OCI-LY1 (cell line): ENCODE measurements at regions not wholly inside any gene's neighbourhood (a gene's known extent, or its start where the extent isn't known, plus 50 kb on each side); places are given as distances from the start of the nearest gene placed in this dataset.

Experiments used
- H2AFZ ChIP-seq: fragments of 200-600 bp; sonication (generic), shearing (Covaris generic); 2 replicates; pipeline ENCODE4 v1.6.0; 2014; ENCODE audit warnings: antibody characterized with exemption, mild to moderate bottlenecking, low read length
- H3F3A ChIP-seq: fragments of 200-600 bp; sonication (generic), shearing (Covaris generic); 2 replicates; pipeline ENCODE4 v1.6.0; 2014; ENCODE audit warnings: mild to moderate bottlenecking, antibody characterized with exemption, low read length, moderate library complexity; ENCODE audit not compliant: insufficient read depth
- H3K27ac ChIP-seq: fragments of 200-600 bp; sonication (generic); 2 replicates; pipeline ENCODE4 v1.5.1; 2014; ENCODE audit warnings: low read length, mixed run types, mild to moderate bottlenecking, low read depth; ENCODE audit not compliant: poor library complexity, severe bottlenecking
- H3K27me3 ChIP-seq: fragments of 200-600 bp; sonication (generic); 2 replicates; pipeline ENCODE4 v1.6.0; 2014; ENCODE audit warnings: antibody characterized with exemption, mild to moderate bottlenecking, low read length, moderate library complexity; ENCODE audit not compliant: insufficient read depth
- H3K36me3 ChIP-seq: fragments of 200-600 bp; sonication (generic); 2 replicates; pipeline ENCODE4 v1.6.1; 2014; ENCODE audit warnings: mild to moderate bottlenecking, antibody characterized with exemption, low read length, moderate library complexity, mixed read lengths; ENCODE audit not compliant: insufficient read depth
- H3K4me1 ChIP-seq: fragments of 200-600 bp; sonication (generic); 2 replicates; pipeline ENCODE4 v1.5.1; 2014; ENCODE audit warnings: mild to moderate bottlenecking, low read length, moderate library complexity; ENCODE audit not compliant: insufficient read depth, severe bottlenecking
- H3K4me2 ChIP-seq: fragments of 200-600 bp; sonication (generic), shearing (Covaris generic); 2 replicates; pipeline ENCODE4 v1.6.1; 2014; ENCODE audit warnings: low read length
- H3K4me3 ChIP-seq: fragments of 200-600 bp; sonication (generic); 2 replicates; pipeline ENCODE4 v1.5.1; 2014; ENCODE audit warnings: low read length, low read depth, mild to moderate bottlenecking, mixed read lengths; ENCODE audit not compliant: poor library complexity, severe bottlenecking
- H3K79me2 ChIP-seq: fragments of 200-600 bp; shearing (Covaris generic); 2 replicates; pipeline ENCODE4 v1.6.1; 2016; ENCODE audit warnings: mixed run types, low read length, mixed read lengths; ENCODE audit not compliant: insufficient read depth
- H3K9ac ChIP-seq: fragments of 200-600 bp; sonication (generic), shearing (Covaris generic); 2 replicates; pipeline ENCODE4 v1.6.1; 2014; ENCODE audit warnings: mild to moderate bottlenecking, low read length, mixed read lengths
- H3K9me2 ChIP-seq: fragments of 200-600 bp; sonication (generic), shearing (Covaris generic); 2 replicates; pipeline ENCODE4 v1.6.1; 2014; ENCODE audit warnings: low read depth, mild to moderate bottlenecking, low read length, mixed read lengths
- H3K9me3 ChIP-seq: fragments of 200-600 bp; shearing (Covaris generic); 2 replicates; pipeline ENCODE4 v1.6.1; 2014; ENCODE audit warnings: low read length, mixed read lengths
- H4K20me1 ChIP-seq: fragments of 200-600 bp; sonication (generic), shearing (Covaris generic); 2 replicates; pipeline ENCODE4 v1.6.0; 2016; ENCODE audit warnings: mild to moderate bottlenecking, low read length; ENCODE audit not compliant: insufficient read depth
- EZH2 ChIP-seq: fragments of 200-600 bp; sonication (generic), shearing (Covaris generic); IDR thresholded peaks from 2 replicates; pipeline ENCODE4 v1.8.0; 2017; ENCODE audit warnings: borderline replicate concordance, mixed run types, mild to moderate bottlenecking, antibody characterized with exemption, low read length, moderate library complexity, mixed read lengths
- TF ChIP-seq, protein P1 (sequence below): fragments of 200-600 bp; sonication (generic), shearing (Covaris generic); IDR thresholded peaks from 2 replicates; pipeline ENCODE4 v1.5.1; 2017; ENCODE audit warnings: mild to moderate bottlenecking, antibody characterized with exemption, low read length, moderate library complexity, mixed read lengths

DNA sequence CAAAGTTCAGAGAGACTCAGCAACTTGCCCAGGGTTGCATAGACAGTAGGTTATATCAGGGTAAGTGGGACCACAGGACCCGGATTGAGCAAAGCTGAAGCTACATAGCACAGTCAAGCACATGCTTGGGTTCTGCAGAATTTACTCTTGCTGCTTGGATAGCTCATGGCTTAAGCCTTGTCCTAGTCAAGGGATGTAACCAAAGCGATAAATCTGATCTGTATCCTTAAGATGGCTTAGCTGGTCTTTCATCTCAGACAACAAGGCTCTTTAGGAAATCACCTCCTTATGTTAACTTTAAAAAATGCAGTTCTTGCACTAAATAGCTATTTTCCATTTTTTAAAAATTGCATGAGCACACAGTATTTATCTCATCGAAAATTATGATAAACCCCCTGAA lies 158.5 kb downstream of the LPIN1 start:
- H3K27ac ChIP-seq: peak overlapping the region; percentile 93

DNA sequence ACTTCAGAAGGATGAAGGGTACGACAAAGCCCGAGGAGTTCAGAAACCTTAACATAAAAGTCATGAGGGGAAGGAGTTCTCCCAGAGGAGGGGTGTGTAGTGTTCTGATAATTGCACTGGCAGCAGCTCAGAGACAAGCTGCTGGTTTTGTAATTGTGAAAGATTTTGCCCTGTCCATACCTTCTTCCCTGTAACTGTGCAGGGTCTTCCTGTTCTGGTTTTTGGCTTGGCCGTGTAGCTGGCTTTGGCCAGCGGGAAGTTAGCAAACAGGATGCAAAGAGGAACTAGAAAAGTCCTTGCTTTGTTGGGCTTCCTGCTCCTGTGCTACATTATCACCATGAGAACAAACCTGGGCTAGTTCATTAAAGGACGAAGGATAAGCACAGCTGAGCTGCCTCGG lies 160.8 kb downstream of the LPIN1 start:
- peak overlapping the region; percentile 40 for H3K27ac ChIP-seq
- no peaks in the 10 kb centered on the region for H3K79me2 ChIP-seq
- H4K20me1 ChIP-seq: no peaks in the 10 kb centered on the region
- no peak overlapping the region; the same call in 1 of the 2 replicates for H3K9ac ChIP-seq
- H3F3A ChIP-seq: no peaks in the 10 kb centered on the region; the same call in 1 of the 2 replicates
- H3K9me2 ChIP-seq: no peaks in the 10 kb centered on the region
- no peak overlapping the region for H3K4me2 ChIP-seq
- peaks cover 50% of the 10 kb centered on the region for H3K4me1 ChIP-seq
- no peak overlapping the region for H3K4me3 ChIP-seq
- peaks cover 46% of the 10 kb centered on the region for H3K36me3 ChIP-seq
- TF ChIP-seq, protein P1, sequence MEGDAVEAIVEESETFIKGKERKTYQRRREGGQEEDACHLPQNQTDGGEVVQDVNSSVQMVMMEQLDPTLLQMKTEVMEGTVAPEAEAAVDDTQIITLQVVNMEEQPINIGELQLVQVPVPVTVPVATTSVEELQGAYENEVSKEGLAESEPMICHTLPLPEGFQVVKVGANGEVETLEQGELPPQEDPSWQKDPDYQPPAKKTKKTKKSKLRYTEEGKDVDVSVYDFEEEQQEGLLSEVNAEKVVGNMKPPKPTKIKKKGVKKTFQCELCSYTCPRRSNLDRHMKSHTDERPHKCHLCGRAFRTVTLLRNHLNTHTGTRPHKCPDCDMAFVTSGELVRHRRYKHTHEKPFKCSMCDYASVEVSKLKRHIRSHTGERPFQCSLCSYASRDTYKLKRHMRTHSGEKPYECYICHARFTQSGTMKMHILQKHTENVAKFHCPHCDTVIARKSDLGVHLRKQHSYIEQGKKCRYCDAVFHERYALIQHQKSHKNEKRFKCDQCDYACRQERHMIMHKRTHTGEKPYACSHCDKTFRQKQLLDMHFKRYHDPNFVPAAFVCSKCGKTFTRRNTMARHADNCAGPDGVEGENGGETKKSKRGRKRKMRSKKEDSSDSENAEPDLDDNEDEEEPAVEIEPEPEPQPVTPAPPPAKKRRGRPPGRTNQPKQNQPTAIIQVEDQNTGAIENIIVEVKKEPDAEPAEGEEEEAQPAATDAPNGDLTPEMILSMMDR: no peak
- H2AFZ ChIP-seq: no peak overlapping the region
- H3K9me3 ChIP-seq: peaks cover 2% of the 10 kb centered on the region; the same call in 1 of the 2 replicates
- no peaks in the 10 kb centered on the region for H3K27me3 ChIP-seq

More for the DNA sequence above, 158.5 kb downstream of the LPIN1 start:
- H2AFZ ChIP-seq: no peak overlapping the region
- no peaks in the 10 kb centered on the region for H3K79me2 ChIP-seq
- TF ChIP-seq, protein P1: no peak
- TF ChIP-seq EZH2: no peak
- H4K20me1 ChIP-seq: no peaks in the 10 kb centered on the region
- H3K4me3 ChIP-seq: no peak overlapping the region
- H3K9me2 ChIP-seq: no peaks in the 10 kb centered on the region
- peaks cover 50% of the 10 kb centered on the region for H3K4me1 ChIP-seq
- H3F3A ChIP-seq: no peaks in the 10 kb centered on the region; the same call in 1 of the 2 replicates
- no peak overlapping the region; the same call in 1 of the 2 replicates for H3K4me2 ChIP-seq
- peaks cover 41% of the 10 kb centered on the region for H3K36me3 ChIP-seq
- H3K9me3 ChIP-seq: no peaks in the 10 kb centered on the region
- peak overlapping the region; percentile 5; the same call in 1 of the 2 replicates for H3K9ac ChIP-seq
- H3K27me3 ChIP-seq: no peaks in the 10 kb centered on the region

DNA sequence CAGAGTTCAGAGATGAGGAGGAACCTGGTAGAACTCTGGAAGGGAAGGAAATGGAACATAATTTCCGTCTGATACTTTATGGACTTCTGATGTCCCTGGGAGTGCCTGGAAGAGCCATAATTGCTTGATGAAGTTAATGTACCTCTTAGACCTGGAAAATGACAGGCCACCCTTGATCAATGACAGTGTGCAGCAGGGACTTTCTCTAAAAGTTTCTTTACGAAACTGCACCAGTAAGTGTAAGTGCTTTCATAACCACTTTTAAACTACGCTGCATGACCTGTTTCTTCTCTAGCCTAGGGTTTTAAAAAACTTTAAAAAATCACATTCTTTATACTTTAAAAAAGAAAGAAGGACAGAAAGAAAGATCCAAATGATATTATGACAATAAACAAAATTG lies 164.5 kb downstream of the LPIN1 start:
- Histone ChIP-seq H3K79me2 (no peaks in the 10 kb centered on the region), H3K27ac (no peak overlapping the region), H3F3A (no peaks in the 10 kb centered on the region), H3K36me3 (peaks cover 58% of the 10 kb centered on the region), H3K9ac (no peak overlapping the region), H3K4me3 (no peak overlapping the region), H4K20me1 (no peaks in the 10 kb centered on the region), H3K27me3 (no peaks in the 10 kb centered on the region), H3K9me2 (no peaks in the 10 kb centered on the region), H3K4me1 (peaks cover 13% of the 10 kb centered on the region), H3K9me3 (peaks cover 4% of the 10 kb centered on the region; the same call in 1 of the 2 replicates), H2AFZ (no peak overlapping the region), H3K4me2 (no peak overlapping the region)
- no peak for TF ChIP-seq EZH2
- TF ChIP-seq, protein P1: no peak
